Endodermal cell (in vitro differentiated cells): ENCODE measurements at regions not wholly inside any gene's neighbourhood (a gene's known extent, or its start where the extent isn't known, plus 50 kb on each side); places are given as distances from the start of the nearest gene placed in this dataset.

Experiments
- DNase-seq: peaks from one replicate; pipeline ENCODE4 v3.0.0-alpha.2; 2017
- H3K27ac ChIP-seq: 2 replicates; pipeline ENCODE4 v1.5.1; 2013; ENCODE audit warnings: mild to moderate bottlenecking, low read depth, low read length, moderate library complexity
- H3K27me3 ChIP-seq: 2 replicates; pipeline ENCODE4 v1.6.1; 2013; ENCODE audit warnings: mild to moderate bottlenecking, low read length, moderate library complexity; ENCODE audit not compliant: insufficient read depth, control insufficient read depth, poor library complexity, severe bottlenecking
- H3K36me3 ChIP-seq: 2 replicates; pipeline ENCODE4 v1.7.0; 2013; ENCODE audit warnings: mild to moderate bottlenecking, low read length, moderate library complexity; ENCODE audit not compliant: control insufficient read depth, insufficient read depth
- H3K4me1 ChIP-seq: one replicate; pipeline ENCODE4 v1.7.0; 2013; ENCODE audit warnings: low read length; ENCODE audit not compliant: control insufficient read depth, insufficient read depth
- H3K4me3 ChIP-seq: 2 replicates; pipeline ENCODE4 v1.5.1; 2013; ENCODE audit warnings: mild to moderate bottlenecking, low read length, moderate library complexity
- H3K9ac ChIP-seq: 2 replicates; pipeline ENCODE4 v1.6.1; 2013; ENCODE audit warnings: mild to moderate bottlenecking, low read length, moderate library complexity; ENCODE audit not compliant: poor library complexity, severe bottlenecking; ENCODE audit errors: extremely low read depth
- H3K9me3 ChIP-seq: 2 replicates; pipeline ENCODE4 v1.6.1; 2013; ENCODE audit warnings: mild to moderate bottlenecking, low read length, moderate library complexity; ENCODE audit not compliant: control insufficient read depth
- H3K27ac Mint-ChIP-seq: 2 replicates; pipeline ENCODE4 v1.8.0; 2020; ENCODE audit warnings: mixed read lengths
- H3K27me3 Mint-ChIP-seq: 2 replicates; pipeline ENCODE4 v1.8.0; 2021; ENCODE audit warnings: mild to moderate bottlenecking, mixed read lengths; ENCODE audit not compliant: insufficient read depth
- H3K36me3 Mint-ChIP-seq: 2 replicates; pipeline ENCODE4 v1.8.0; 2020; ENCODE audit warnings: low read depth, mixed read lengths
- H3K4me1 Mint-ChIP-seq: 2 replicates; pipeline ENCODE4 v1.8.0; 2020; ENCODE audit warnings: mixed read lengths
- H3K4me3 Mint-ChIP-seq: 2 replicates; pipeline ENCODE4 v1.8.0; 2020; ENCODE audit warnings: mild to moderate bottlenecking, moderate library complexity, mixed read lengths
- H3K9me3 Mint-ChIP-seq: 2 replicates; pipeline ENCODE4 v1.8.0; 2020; ENCODE audit warnings: mild to moderate bottlenecking, mixed read lengths
- WGBS, 2 experiments: methylation state at CpG; one replicate each; pipeline versions ENCODE4 v1.1.5 to v1.1.7; 2013; ENCODE audit warnings: missing lambda C conversion rate in 2 of 2, mixed read lengths in 1 of 2; ENCODE audit not compliant: insufficient coverage in 1 of 2, insufficient read length in 1 of 2; 5-methylcytosine and 5-hydroxymethylcytosine counted together
- TF ChIP-seq, protein P1 (sequence below): fragments of 200-600 bp; sonication (generic); conservative IDR thresholded peaks from 2 replicates; pipeline ENCODE4 v1.5.0; 2021; ENCODE audit warnings: antibody characterized with exemption, mild to moderate bottlenecking

DNA sequence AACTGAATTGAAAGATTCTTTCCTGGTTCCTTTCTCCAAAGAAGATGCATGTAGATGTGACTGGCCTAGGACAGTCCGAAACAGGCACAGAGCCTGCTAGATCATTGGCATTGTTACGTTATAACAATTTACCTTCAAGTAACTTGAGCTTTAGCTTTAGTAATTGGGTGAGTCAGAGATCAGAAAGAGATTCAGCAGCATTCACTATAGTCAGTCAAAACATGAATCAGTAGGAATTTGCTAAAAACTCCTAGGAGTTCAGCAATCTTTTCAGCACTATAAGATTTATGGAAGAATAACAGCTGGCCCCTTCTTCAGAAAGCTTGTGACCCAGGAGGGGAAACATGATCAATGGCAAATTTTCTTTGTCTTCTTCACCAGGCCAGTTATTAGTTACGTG, 281.7 kb upstream of the PRDM1 start:
- Mint-ChIP-seq H3K27me3 (no peaks in the 10 kb centered on the region), H3K36me3 (no peaks in the 10 kb centered on the region), H3K4me1 (no peaks in the 10 kb centered on the region), H3K4me3 (no peak overlapping the region), H3K27ac (no peak overlapping the region), H3K9me3 (peaks cover 2% of the 10 kb centered on the region)
- Histone ChIP-seq H3K36me3 (no peaks in the 10 kb centered on the region), H3K9me3 (no peaks in the 10 kb centered on the region), H3K4me1 (peaks cover 1% of the 10 kb centered on the region), H3K4me3 (no peak overlapping the region), H3K9ac (no peak overlapping the region), H3K27ac (no peak overlapping the region), H3K27me3 (no peaks in the 10 kb centered on the region)
- 72 to 84% methylated on average over 3 of the region's 3 CpGs for WGBS, 2 experiments
- no peak for DNase-seq
- TF ChIP-seq, protein P1, sequence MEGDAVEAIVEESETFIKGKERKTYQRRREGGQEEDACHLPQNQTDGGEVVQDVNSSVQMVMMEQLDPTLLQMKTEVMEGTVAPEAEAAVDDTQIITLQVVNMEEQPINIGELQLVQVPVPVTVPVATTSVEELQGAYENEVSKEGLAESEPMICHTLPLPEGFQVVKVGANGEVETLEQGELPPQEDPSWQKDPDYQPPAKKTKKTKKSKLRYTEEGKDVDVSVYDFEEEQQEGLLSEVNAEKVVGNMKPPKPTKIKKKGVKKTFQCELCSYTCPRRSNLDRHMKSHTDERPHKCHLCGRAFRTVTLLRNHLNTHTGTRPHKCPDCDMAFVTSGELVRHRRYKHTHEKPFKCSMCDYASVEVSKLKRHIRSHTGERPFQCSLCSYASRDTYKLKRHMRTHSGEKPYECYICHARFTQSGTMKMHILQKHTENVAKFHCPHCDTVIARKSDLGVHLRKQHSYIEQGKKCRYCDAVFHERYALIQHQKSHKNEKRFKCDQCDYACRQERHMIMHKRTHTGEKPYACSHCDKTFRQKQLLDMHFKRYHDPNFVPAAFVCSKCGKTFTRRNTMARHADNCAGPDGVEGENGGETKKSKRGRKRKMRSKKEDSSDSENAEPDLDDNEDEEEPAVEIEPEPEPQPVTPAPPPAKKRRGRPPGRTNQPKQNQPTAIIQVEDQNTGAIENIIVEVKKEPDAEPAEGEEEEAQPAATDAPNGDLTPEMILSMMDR, result no peak

- H3K27me3 ChIP-seq, result no peaks in the 10 kb centered on the region
- peaks cover 2% of the 10 kb centered on the region for H3K4me1 Mint-ChIP-seq
- no peak overlapping the region for H3K9ac ChIP-seq
- no peak overlapping the region for H3K27ac Mint-ChIP-seq
- TF ChIP-seq, protein P1, result no peak
- no peaks in the 10 kb centered on the region for H3K36me3 ChIP-seq
- no peaks in the 10 kb centered on the region for H3K36me3 Mint-ChIP-seq
- H3K9me3 ChIP-seq, result no peaks in the 10 kb centered on the region
- H3K4me3 ChIP-seq, result no peak overlapping the region
- no peak for DNase-seq
- no peak overlapping the region for H3K27ac ChIP-seq
- no peak overlapping the region for H3K4me3 Mint-ChIP-seq
- H3K27me3 Mint-ChIP-seq, result no peaks in the 10 kb centered on the region
- WGBS, 2 experiments, result 100% methylated on average over 1 of the region's 1 CpG; no CpG with 5 or more reads in 1 of the 2 experiments
- H3K4me1 ChIP-seq, result no peaks in the 10 kb centered on the region
- H3K9me3 Mint-ChIP-seq, result peaks cover 2% of the 10 kb centered on the region
These were observed 282.1 kb upstream of the PRDM1 start for GRCh38 chr6:105804000-105804399.

DNA sequence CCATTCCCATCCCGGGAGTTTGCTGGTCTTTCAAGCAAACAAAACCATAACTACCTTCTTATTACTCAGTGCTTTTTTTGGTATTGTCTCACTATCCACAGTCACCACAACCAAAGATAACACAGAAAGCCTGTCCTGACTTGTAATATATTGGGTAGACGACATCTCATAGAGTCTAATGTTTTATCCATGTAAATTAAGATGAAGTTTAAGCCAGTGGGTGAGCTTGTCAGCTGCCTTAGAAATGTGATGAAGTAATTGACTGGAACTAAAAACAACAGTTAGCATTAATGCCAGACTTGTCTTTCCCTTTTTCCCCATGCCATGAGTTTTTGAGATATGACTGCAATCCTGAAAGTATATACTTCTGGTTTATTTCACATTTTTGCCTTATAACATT, 282.7 kb upstream of the PRDM1 start:
- 98 to 100% methylated on average over 1 to 2 of the region's 2 CpGs for WGBS, 2 experiments
- no peaks in the 10 kb centered on the region for H3K9me3 ChIP-seq
- TF ChIP-seq, protein P1, result no peak
- no peaks in the 10 kb centered on the region for H3K27me3 ChIP-seq
- no peaks in the 10 kb centered on the region for H3K4me1 ChIP-seq
- Mint-ChIP-seq H3K27ac (no peak overlapping the region), H3K9me3 (peaks cover 2% of the 10 kb centered on the region), H3K4me1 (peaks cover 4% of the 10 kb centered on the region), H3K27me3 (no peaks in the 10 kb centered on the region), H3K4me3 (no peak overlapping the region), H3K36me3 (no peaks in the 10 kb centered on the region)
- no peak overlapping the region for H3K4me3 ChIP-seq
- no peak overlapping the region for H3K27ac ChIP-seq
- no peaks in the 10 kb centered on the region for H3K36me3 ChIP-seq
- DNase-seq, result no peak
- H3K9ac ChIP-seq, result no peak overlapping the region
